HepG2 (cell line): ENCODE measurements at regions not wholly inside any gene's neighbourhood (a gene's known extent, or its start where the extent isn't known, plus 50 kb on each side); places are given as distances from the start of the nearest gene placed in this dataset.

Experiments
- ATAC-seq: fragments of 200-7000 bp; cut with Tn5 transposase; 3 replicates; pipeline ENCODE4 v1.9.1; 2020; ENCODE audit warnings: mild to moderate bottlenecking, moderate library complexity
- BruUV-seq: library from RNA; stranded (reverse); fragments of 400-500 nt; replicated peaks from 2 replicates; lab custom pipeline; 2021; lab: Mats Ljungman, UMichigan
- CTCF ChIA-PET: fragments of 300-600 bp; formaldehyde crosslinking; extraction: SDS; loops from one replicate; lab custom pipeline; 2021; ENCODE audit warnings: low total read pairs, inconsistent platforms, low intra/inter-chr PET ratio; lab: Yijun Ruan, JAX
- POLR2A ChIA-PET: fragments of 350-600 bp; sonication (Branson Sonifier 250); formaldehyde crosslinking; loops from one replicate; lab custom pipeline; 2020; ENCODE audit warnings: antibody characterized with exemption, inconsistent platforms; lab: Yijun Ruan, JAX
- DNase-seq: peaks from one replicate; pipeline ENCODE4 v3.0.0-alpha.2; 2015; ENCODE audit warnings: low spot score
- FAIRE-seq: peaks from 3 replicates; lab custom pipeline; 2011; peaks lifted over from hg19 to GRCh38; lab: Jason Lieb, UNC
- H2AFZ ChIP-seq: one replicate; pipeline ENCODE4 v1.6.1; 2011; ENCODE audit warnings: low read length, inconsistent platforms
- H3K27ac ChIP-seq: fragments of 300-600 bp; 3 replicates; pipeline ENCODE4 v1.8.0; 2011; ENCODE audit warnings: mixed run types, mild to moderate bottlenecking, mixed read lengths, low read length, inconsistent platforms; ENCODE audit not compliant: insufficient read depth; ENCODE audit errors: extremely low read length
- H3K27me3 ChIP-seq, 2 experiments: fragments of 200-600 bp in 1 of 2; 2 replicates in 1 of 2; 3 replicates in 1 of 2; pipeline versions ENCODE4 v1.6.0 to v1.8.0; 2011; ENCODE audit warnings: low read length in 2 of 2, mild to moderate bottlenecking in 2 of 2, moderate library complexity in 2 of 2, inconsistent platforms in 1 of 2; ENCODE audit not compliant: insufficient read depth in 2 of 2, control insufficient read depth in 1 of 2
- H3K36me3 ChIP-seq, 2 experiments: fragments of 200-600 bp in 1 of 2; replicated peaks in 1 of 2; 2 replicates in 1 of 2; 3 replicates in 1 of 2; pipeline versions ENCODE4 v1.5.1 to v1.8.0; 2011; ENCODE audit warnings: low read length in 2 of 2, inconsistent platforms in 1 of 2; ENCODE audit not compliant: insufficient read depth in 2 of 2, control insufficient read depth in 1 of 2
- H3K4me1 ChIP-seq: 2 replicates; pipeline ENCODE4 v1.5.1; 2012; ENCODE audit warnings: low read length, inconsistent platforms; ENCODE audit not compliant: insufficient read depth
- H3K4me2 ChIP-seq: 2 replicates; pipeline ENCODE4 v1.6.0; 2011; ENCODE audit warnings: low read depth, low read length, inconsistent platforms
- H3K4me3 ChIP-seq, 3 experiments: fragments of 200-600 bp in 1 of 3; sonication (generic), shearing (Covaris generic) in 1 of 3; replicated peaks in 1 of 3; 2 replicates each; pipeline ENCODE4 v1.5.1; 2011 to 2016; ENCODE audit warnings: low read length in 3 of 3, inconsistent platforms in 2 of 3, low read depth in 2 of 3, mild to moderate bottlenecking in 2 of 3, control low read depth in 1 of 3, mixed read lengths in 1 of 3; ENCODE audit not compliant: insufficient read depth in 1 of 3
- H3K79me2 ChIP-seq: one replicate; pipeline ENCODE4 v1.6.1; 2011; ENCODE audit warnings: low read length, inconsistent platforms; ENCODE audit not compliant: insufficient read depth
- H3K9ac ChIP-seq: 2 replicates; pipeline ENCODE4 v1.6.0; 2011; ENCODE audit warnings: mild to moderate bottlenecking, low read depth, low read length, inconsistent platforms; ENCODE audit not compliant: insufficient read depth
- H3K9me3 ChIP-seq: 2 replicates; pipeline ENCODE4 v1.5.1; 2012; ENCODE audit warnings: mild to moderate bottlenecking, low read length
- H4K20me1 ChIP-seq: 2 replicates; pipeline ENCODE4 v1.6.0; 2011; ENCODE audit warnings: inconsistent platforms, mild to moderate bottlenecking, low read length, moderate library complexity; ENCODE audit not compliant: insufficient read depth
- CHCHD3 ChIP-seq: sonication (generic); formaldehyde crosslinking; IDR thresholded peaks from 2 replicates; pipeline ENCODE4 v1.8.0; 2022; ENCODE audit warnings: mild to moderate bottlenecking, missing genetic modification reagents, moderate library complexity
- EZH2 ChIP-seq: conservative IDR thresholded peaks from 2 replicates; pipeline ENCODE4 v1.6.1; 2012; ENCODE audit warnings: mild to moderate bottlenecking, low read depth, low read length, moderate library complexity
- HNRNPLL ChIP-seq: fragments of 200-400 bp; formaldehyde crosslinking; IDR thresholded peaks from 2 replicates; pipeline ENCODE4 v1.6.1; 2017; ENCODE audit warnings: mild to moderate bottlenecking, low read depth, low read length; ENCODE audit not compliant: poor library complexity, severe bottlenecking
- KMT2B ChIP-seq: IDR thresholded peaks from 2 replicates; pipeline ENCODE4 v1.6.1; 2016; ENCODE audit warnings: missing genetic modification reagents, missing compliant biosample characterization
- RNF219 ChIP-seq: sonication (generic); formaldehyde crosslinking; IDR thresholded peaks from 2 replicates; pipeline ENCODE4 v1.5.0; 2020; ENCODE audit warnings: mild to moderate bottlenecking, missing genetic modification reagents
- SMC3 ChIP-seq: IDR thresholded peaks from 2 replicates; pipeline ENCODE4 v1.6.1; 2011; ENCODE audit warnings: low read length, improper control_type of control experiment
- ZNF142 ChIP-seq: sonication (generic); formaldehyde crosslinking; IDR thresholded peaks from 2 replicates; pipeline ENCODE4 v1.4.0; 2020; ENCODE audit warnings: missing genetic modification reagents
- ZNF275 ChIP-seq: sonication (generic); formaldehyde crosslinking; IDR thresholded peaks from 2 replicates; pipeline ENCODE4 v1.8.0; 2022; ENCODE audit warnings: missing genetic modification reagents, mild to moderate bottlenecking, inconsistent platforms, borderline replicate concordance
- ZNF549 ChIP-seq: sonication (generic); formaldehyde crosslinking; IDR thresholded peaks from 2 replicates; pipeline ENCODE4 v1.5.0; 2020; ENCODE audit warnings: missing genetic modification reagents
- ZNF891 ChIP-seq: sonication (generic); formaldehyde crosslinking; IDR thresholded peaks from 2 replicates; pipeline ENCODE4 v1.5.0; 2020; ENCODE audit warnings: mild to moderate bottlenecking, missing genetic modification reagents
- WGBS: methylation state at CpG from one replicate; pipeline ENCODE4 v1.1.6; 2017; ENCODE audit warnings: low lambda C conversion rate; 5-methylcytosine and 5-hydroxymethylcytosine counted together
- in situ Hi-C: cut with HindIII; loops from 2 replicates; pipeline ENCODE4 v1.10.0; 2017; ENCODE audit warnings: low pct_unique_long_range_greater_than_20kb; ENCODE audit not compliant: extremely low pct_ligation_motif_present
- intact Hi-C: fragments of 100-400 bp; cut with micrococcal nuclease; formaldehyde crosslinking; loops from one replicate; pipeline ENCODE4 v1.10.0; 2022; ENCODE audit not compliant: unreplicated experiment
- TF ChIP-seq, protein P1 (sequence below): sonication (generic); formaldehyde crosslinking; IDR thresholded peaks from 2 replicates; pipeline ENCODE4 v1.4.0; 2020; ENCODE audit warnings: mild to moderate bottlenecking, missing genetic modification reagents, borderline replicate concordance

- Histone ChIP-seq H3K36me3 (no peaks in the 10 kb centered on the region), H2AFZ (no peak overlapping the region), H3K27ac (no peak overlapping the region), H3K4me3 (no peak overlapping the region), H3K9ac (no peak overlapping the region), H3K27me3 (no peaks in the 10 kb centered on the region), H3K4me2 (no peak overlapping the region), H4K20me1 (no peaks in the 10 kb centered on the region), H3K9me3 (no peaks in the 10 kb centered on the region), H3K79me2 (no peaks in the 10 kb centered on the region), H3K4me1 (peaks cover 42% of the 10 kb centered on the region)
- in situ Hi-C loops: no loop called here
- FAIRE-seq (no peak), DNase-seq (no peak), ATAC-seq (no peak)
- WGBS: 97% methylated on average over 4 of the region's 4 CpGs
- ChIA-PET POLR2A (no interaction called here), CTCF (no interaction called here)
- no TSS peak for BruUV-seq
- intact Hi-C loops: no loop called here
- TF ChIP-seq HNRNPLL: no peak
- no peak for TF ChIP-seq ZNF549 (CRISPR knock-in tag)
- no peak for TF ChIP-seq ZNF891 (CRISPR knock-in tag)
- TF ChIP-seq EZH2: no peak
- TF ChIP-seq ZNF275 (CRISPR knock-in tag): no peak
- TF ChIP-seq RNF219 (CRISPR knock-in tag): no peak
- TF ChIP-seq, protein P1, sequence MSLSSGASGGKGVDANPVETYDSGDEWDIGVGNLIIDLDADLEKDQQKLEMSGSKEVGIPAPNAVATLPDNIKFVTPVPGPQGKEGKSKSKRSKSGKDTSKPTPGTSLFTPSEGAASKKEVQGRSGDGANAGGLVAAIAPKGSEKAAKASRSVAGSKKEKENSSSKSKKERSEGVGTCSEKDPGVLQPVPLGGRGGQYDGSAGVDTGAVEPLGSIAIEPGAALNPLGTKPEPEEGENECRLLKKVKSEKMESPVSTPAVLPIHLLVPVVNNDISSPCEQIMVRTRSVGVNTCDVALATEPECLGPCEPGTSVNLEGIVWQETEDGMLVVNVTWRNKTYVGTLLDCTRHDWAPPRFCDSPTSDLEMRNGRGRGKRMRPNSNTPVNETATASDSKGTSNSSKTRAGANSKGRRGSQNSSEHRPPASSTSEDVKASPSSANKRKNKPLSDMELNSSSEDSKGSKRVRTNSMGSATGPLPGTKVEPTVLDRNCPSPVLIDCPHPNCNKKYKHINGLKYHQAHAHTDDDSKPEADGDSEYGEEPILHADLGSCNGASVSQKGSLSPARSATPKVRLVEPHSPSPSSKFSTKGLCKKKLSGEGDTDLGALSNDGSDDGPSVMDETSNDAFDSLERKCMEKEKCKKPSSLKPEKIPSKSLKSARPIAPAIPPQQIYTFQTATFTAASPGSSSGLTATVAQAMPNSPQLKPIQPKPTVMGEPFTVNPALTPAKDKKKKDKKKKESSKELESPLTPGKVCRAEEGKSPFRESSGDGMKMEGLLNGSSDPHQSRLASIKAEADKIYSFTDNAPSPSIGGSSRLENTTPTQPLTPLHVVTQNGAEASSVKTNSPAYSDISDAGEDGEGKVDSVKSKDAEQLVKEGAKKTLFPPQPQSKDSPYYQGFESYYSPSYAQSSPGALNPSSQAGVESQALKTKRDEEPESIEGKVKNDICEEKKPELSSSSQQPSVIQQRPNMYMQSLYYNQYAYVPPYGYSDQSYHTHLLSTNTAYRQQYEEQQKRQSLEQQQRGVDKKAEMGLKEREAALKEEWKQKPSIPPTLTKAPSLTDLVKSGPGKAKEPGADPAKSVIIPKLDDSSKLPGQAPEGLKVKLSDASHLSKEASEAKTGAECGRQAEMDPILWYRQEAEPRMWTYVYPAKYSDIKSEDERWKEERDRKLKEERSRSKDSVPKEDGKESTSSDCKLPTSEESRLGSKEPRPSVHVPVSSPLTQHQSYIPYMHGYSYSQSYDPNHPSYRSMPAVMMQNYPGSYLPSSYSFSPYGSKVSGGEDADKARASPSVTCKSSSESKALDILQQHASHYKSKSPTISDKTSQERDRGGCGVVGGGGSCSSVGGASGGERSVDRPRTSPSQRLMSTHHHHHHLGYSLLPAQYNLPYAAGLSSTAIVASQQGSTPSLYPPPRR (CRISPR knock-in tag): no peak
- TF ChIP-seq KMT2B: no peak
- no peak for TF ChIP-seq SMC3
- TF ChIP-seq ZNF142 (CRISPR knock-in tag): no peak
- TF ChIP-seq CHCHD3 (CRISPR knock-in tag): no peak
Measured at GRCh38 chr4:123602007-123602406, 205.4 kb downstream of the SPRY1 start.
